ENCODE measurements at regions not wholly inside any gene's neighbourhood (a gene's known extent, or its start where the extent isn't known, plus 50 kb on each side); places are given as distances from the start of the nearest gene placed in this dataset.

GRCh38 chr12:75571204-75571603 is 59.8 kb upstream of the KRR1 start:
- no peak for DNase-seq (ENCODE audit: low spot score)
- in situ Hi-C loops (cut with HindIII; ENCODE audit: low sequenced_read_pairs) = no loop called here

GRCh38 chr12:75568801-75569200 is 57.4 kb upstream of the KRR1 start:
- in situ Hi-C loops (cut with HindIII; ENCODE audit: low sequenced_read_pairs) = no loop called here
- no peak for DNase-seq (ENCODE audit: low spot score)

- DNase-seq (ENCODE audit: low spot score) = no peak
- in situ Hi-C loops (cut with HindIII; ENCODE audit: low sequenced_read_pairs) = no loop called here
Measured at GRCh38 chr12:75568393-75568792, 57.0 kb upstream of the KRR1 start.

GRCh38 chr12:75565795-75566194 is 54.4 kb upstream of the KRR1 start:
- no peak for DNase-seq (ENCODE audit: low spot score)
- in situ Hi-C loops (cut with HindIII; ENCODE audit: low sequenced_read_pairs) = no loop called here

- DNase-seq (ENCODE audit: low spot score) = no peak
- in situ Hi-C loops (cut with HindIII; ENCODE audit: low sequenced_read_pairs) = no loop called here
Measured at GRCh38 chr12:75564852-75565251, 53.4 kb upstream of the KRR1 start.

GRCh38 chr12:75564398-75564797 is 53.0 kb upstream of the KRR1 start:
- DNase-seq (ENCODE audit: low spot score) = no peak
- in situ Hi-C loops (cut with HindIII; ENCODE audit: low sequenced_read_pairs) = no loop called here

GRCh38 chr12:75563351-75563750 is 51.9 kb upstream of the KRR1 start:
- DNase-seq (ENCODE audit: low spot score) = no peak

GRCh38 chr12:75561921-75562320 is 50.5 kb upstream of the KRR1 start:
- in situ Hi-C loops (cut with HindIII; ENCODE audit: low sequenced_read_pairs) = no loop called here
- DNase-seq (ENCODE audit: low spot score) = no peak

More at GRCh38 chr12:75563351-75563750, 51.9 kb upstream of the KRR1 start:
- in situ Hi-C loops (cut with HindIII; ENCODE audit: low sequenced_read_pairs) = no loop called here
